ENCODE measurements at regions not wholly inside any gene's neighbourhood (a gene's known extent, or its start where the extent isn't known, plus 50 kb on each side); places are given as distances from the start of the nearest gene placed in this dataset.
A peak's percentile ranks its signal among the peaks of the same experiment; 100 is the strongest.

GRCh38 chr22:49306632-49307480 is 520.8 kb downstream of the BRD1 start:
- DNase-seq, result no peak

- no peak for DNase-seq
Observed at GRCh38 chr22:49305966-49306631, 521.6 kb downstream of the BRD1 start.

DNA sequence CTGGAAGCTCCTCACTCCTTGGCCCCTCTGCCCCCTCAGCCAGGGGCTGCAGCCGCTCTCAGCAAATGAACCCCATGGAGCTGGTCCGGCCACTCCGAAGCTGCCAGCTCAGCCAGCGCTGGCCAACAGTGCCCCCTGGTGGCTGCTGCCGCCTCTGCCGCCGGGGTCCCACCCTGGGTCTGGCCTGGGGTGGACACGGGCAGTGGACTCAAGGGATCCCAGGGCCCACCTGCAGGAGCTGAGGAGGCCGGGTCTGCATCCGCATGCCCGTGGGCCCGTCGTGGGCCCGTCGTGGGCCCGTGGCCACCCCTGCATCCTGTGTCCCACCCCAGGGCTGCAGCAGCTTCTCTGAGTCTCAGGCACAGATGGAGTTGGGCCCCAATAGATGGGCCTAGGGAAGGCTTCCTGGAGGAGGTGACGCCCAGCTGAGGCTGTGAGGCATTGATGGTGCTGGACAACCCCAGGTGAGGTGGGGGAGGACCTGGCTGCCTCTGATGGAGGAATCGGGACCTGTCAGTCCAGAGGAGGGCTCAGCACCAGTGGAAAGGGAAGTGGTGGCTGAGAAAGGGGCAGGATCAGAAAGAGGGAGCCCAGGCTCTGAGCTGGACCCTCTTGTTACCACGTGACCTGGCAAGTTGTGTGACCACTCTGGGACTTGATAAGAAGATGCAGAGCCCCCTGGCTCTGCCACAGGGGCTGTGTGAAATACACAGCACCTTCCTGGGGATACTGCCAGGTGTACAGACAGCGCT is 522.3 kb downstream of the BRD1 start:
- peak; percentile 46 for DNase-seq

DNA sequence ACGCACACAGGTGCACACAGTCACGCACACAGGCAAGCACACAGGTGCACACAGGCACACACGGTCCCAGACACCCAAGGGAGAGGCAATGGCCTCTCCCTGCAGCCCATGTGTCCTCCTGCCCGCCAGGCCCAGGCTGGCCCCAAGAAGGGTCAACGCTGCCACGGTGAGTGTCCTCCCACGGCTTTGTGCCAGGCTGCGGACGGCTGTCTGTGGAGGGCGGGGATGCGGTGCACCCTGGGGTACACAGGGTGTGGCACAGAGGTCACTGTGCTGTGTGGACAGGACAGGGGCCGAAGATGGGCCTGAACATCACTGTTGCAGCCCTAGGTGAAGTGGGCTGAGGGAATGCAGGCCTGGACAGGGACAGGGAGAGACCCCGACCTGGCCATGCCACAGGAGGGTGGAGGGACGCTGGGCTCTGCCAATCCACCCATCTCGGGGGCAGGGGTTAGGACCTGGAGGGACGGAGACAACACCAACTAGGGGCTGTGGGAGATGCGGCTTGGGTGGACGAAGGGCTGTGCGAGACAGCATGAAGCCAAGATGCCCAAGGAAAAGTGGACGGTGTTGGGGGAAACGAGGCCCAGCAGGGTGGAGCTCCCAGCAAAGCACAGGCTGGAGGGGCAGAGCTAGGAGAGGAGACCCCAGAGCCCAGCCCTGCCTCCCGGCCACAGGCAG is 523.8 kb downstream of the BRD1 start:
- no peak for DNase-seq

DNA sequence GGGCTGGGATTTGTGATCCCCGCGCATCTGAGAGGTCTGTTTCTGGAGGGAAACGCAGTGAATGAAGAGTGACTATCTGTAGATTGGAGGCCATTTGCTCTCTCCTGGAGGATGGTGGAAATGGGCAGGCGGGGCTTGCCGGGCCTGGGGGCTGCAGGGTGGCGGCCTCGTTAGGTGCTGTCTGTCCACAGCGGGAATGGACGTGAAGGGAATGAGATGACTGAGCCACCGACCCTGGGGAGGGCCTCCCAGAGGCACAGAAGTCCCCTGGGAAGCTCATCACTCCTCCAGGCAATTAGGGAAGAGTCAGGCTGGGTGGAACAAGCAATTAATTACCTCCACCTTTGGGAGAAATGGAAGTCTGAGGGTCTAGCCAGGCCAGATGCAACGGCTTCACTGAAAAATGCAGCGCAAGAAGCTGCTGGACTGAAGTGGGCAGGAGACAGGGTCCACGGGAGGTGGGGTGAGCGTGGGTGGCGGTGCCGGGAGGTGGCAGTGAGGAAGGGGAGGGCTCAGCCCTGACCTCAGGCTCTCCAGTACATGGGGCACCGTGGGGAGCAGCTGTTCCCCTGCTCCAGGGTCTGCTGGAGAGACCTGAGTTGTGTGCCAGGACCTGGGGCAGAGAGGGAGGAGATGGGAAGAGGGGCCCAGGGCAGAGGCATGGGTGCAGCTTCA is 524.5 kb downstream of the BRD1 start:
- DNase-seq, result no peak

GRCh38 chr22:49302530-49302929 is 525.1 kb downstream of the BRD1 start:
- DNase-seq, result no peak

GRCh38 chr22:49302150-49302460 is 525.6 kb downstream of the BRD1 start:
- DNase-seq, result no peak

- no peak for DNase-seq
Observed at GRCh38 chr22:49301398-49302149, 526.1 kb downstream of the BRD1 start.

- DNase-seq, result no peak
Observed at GRCh38 chr22:49300951-49301397, 526.7 kb downstream of the BRD1 start.

DNA sequence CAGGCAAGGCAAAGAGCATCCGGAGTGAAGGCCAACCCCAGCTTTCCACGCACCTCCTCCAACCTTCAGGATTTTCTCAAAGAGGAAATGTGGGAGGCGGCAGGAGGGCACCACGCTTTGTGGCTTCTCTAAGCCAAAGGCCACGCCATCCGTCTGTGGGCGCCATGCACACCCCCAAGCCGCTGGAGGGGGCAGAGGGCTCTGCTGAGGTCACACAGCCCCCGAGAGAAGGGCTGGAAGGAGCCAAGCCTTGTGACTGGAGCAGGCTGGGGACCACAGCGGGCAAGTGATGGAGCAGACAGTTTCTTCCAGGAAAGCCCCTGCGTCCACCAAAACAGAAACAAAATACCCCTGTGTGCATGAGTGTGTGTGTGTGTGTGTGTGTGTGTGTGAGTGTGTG is 527.4 kb downstream of the BRD1 start:
- DNase-seq, result no peak

- DNase-seq, result no peak
Observed at GRCh38 chr22:49299821-49300231, 527.8 kb downstream of the BRD1 start.

DNA sequence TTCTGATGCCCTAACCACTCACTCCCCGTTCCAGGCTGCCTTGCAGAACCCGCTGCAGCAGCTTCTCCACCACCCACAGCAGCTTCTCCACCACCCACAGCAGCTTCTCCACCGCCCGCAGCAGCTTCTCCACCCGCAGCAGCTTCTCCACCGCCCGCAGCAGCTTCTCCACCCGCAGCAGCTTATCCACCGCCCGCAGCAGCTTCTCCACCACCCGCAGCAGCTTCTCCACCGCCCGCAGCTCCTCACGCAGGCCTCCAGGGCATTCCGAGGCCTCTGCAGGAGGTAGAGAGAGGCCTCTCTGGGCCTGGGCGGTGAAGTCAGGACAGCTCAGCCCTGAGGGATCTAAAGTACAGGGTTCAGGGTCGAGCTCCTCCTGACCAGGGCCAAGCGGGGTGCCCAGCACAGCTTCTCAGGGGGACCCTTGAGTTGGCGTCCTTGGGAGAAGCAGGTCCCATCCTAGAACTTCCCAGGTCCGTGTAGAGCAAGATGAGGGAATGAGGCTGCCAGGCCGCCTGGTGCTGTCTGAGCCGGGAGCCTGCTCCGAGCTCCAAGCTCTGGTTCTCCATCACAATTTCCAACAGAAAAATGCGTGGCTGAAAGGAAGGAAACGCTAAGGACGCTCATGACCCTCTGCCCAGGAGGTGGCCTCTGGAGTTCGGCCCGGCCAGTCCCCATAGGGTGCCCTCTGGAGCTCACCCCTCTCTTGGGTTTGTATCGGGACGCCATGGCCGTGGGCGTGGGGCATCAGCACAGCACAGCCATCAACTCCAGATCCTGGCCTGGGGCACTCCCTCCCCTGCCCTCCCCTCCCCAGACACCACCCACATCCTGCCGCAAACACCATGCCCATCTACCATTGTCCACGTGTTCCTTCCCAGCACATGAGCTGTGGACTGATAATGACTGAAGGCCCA is 528.6 kb downstream of the BRD1 start:
- DNase-seq, result no peak

- DNase-seq, result no peak
Observed at GRCh38 chr22:49297871-49298721, 529.6 kb downstream of the BRD1 start.

GRCh38 chr22:49297286-49297870 is 530.3 kb downstream of the BRD1 start:
- no peak for DNase-seq

- no peak for DNase-seq
Observed at GRCh38 chr22:49296561-49296960, 531.1 kb downstream of the BRD1 start.

DNA sequence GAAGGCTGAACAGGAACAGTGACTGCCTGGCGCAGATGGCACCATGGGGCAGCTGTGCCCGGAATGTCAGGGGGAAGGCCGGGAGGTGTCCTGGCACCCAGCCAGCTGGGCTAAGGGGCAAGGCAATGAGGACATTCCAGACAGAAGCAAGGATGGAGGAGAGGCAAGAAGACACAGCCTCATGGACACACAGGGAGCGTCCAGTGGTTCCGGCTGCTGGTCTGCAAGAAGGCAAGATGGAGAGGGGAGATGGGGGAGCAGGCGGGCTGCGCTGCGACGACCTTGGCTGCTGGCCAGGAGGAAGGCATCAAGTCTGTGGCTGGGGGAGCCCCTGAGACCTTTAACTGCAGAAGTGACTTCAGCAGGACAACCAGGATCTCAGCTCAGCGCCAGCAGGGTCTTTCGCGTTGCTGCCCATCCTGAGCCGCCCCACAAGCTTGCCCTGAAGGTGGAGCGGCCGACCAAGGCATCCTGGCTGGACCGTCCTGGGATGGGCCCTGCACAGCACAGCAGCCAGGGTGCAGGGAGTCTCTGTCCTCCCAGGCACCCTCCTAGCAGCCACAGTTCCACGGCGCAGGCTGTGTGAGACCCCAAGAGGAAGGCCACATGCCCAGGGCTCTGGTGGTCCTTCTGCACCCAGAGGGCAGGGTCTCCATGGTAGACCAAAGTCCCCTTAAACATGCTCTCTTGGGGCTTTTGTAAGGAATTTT is 531.7 kb downstream of the BRD1 start:
- no peak for DNase-seq

- peak; percentile 86 for DNase-seq
Observed at GRCh38 chr22:49295465-49295743, 532.3 kb downstream of the BRD1 start.

GRCh38 chr22:49294656-49295464 is 532.8 kb downstream of the BRD1 start:
- no peak for DNase-seq
